Ascending aorta (tissue), 2 donors: ENCODE measurements at regions not wholly inside any gene's neighbourhood (a gene's known extent, or its start where the extent isn't known, plus 50 kb on each side); places are given as distances from the start of the nearest gene placed in this dataset.
"Not testable (repeated sequence)": the region's sequence is repeated elsewhere in the genome, so short reads cannot be mapped to it uniquely, and the experiment has no call there.

Source experiments
- DNase-seq, 2 donors: peaks; one replicate each; pipeline ENCODE4 v3.0.0-alpha.2; 2019; ENCODE audit warnings: low spot score in 2 of 2
- H3K27ac ChIP-seq, 2 donors: fragments of 200-600 bp; sonication (generic); one replicate each; pipeline ENCODE4 v1.5.1; 2016 to 2017; ENCODE audit warnings: mild to moderate bottlenecking in 1 of 2
- H3K27me3 ChIP-seq: fragments of 200-600 bp; sonication (generic); one replicate; pipeline ENCODE4 v1.5.1; 2017
- H3K36me3 ChIP-seq, 2 donors: fragments of 200-600 bp; sonication (generic); one replicate each; pipeline ENCODE4 v1.5.1; 2016
- H3K4me1 ChIP-seq, 2 donors: fragments of 200-600 bp; sonication (generic); one replicate each; pipeline ENCODE4 v1.5.1; 2016 to 2017; ENCODE audit warnings: mild to moderate bottlenecking in 1 of 2
- H3K4me3 ChIP-seq, 2 donors: fragments of 200-600 bp; sonication (generic); one replicate each; pipeline ENCODE4 v1.5.1; 2016 to 2017; ENCODE audit warnings: mild to moderate bottlenecking in 1 of 2
- H3K9me3 ChIP-seq, 2 donors: fragments of 200-600 bp; sonication (generic); one replicate each; pipeline ENCODE4 v1.5.1; 2016
- intact Hi-C: fragments of 100-400 bp; cut with DNase I; formaldehyde crosslinking; loops from one replicate; pipeline ENCODE4 v1.15.1; 2023
- TF ChIP-seq, protein P1 (sequence below), 3 experiments: fragments of 200-600 bp in 2 of 3; fragments of 450-650 bp in 1 of 3; sonication (generic) in 2 of 3; IDR thresholded peaks; one replicate each; pipeline ENCODE4 v1.5.1; 2016 to 2019; ENCODE audit warnings: antibody characterized with exemption in 3 of 3, mild to moderate bottlenecking in 1 of 3, moderate library complexity in 1 of 3

DNA sequence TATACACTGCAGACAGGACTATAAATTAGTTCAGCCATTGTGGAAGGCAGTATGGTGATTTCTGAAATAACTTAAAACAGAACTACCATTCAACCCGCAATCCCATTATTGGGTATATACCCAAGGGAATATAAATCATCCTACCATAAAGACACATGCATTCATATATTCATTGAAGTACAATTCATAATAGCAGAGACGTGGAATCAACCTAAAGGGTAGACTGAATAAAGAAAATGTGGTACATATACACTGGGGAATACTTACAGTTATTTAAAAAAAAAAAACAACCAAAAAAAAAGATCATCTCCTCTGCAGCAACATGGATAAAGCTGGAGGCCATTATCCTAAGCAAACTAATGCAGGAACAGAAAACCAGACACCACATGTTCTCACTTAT, 473.9 kb downstream of the TRHDE start:
- Histone ChIP-seq H3K27ac (no peak overlapping the region), H3K4me3 (no peak overlapping the region), H3K36me3 (no peaks in the 10 kb centered on the region), H3K4me1 (no peaks in the 10 kb centered on the region), H3K27me3 (no peaks in the 10 kb centered on the region), H3K9me3 (no peaks in the 10 kb centered on the region)
- intact Hi-C loops: no loop called here
- TF ChIP-seq, protein P1, sequence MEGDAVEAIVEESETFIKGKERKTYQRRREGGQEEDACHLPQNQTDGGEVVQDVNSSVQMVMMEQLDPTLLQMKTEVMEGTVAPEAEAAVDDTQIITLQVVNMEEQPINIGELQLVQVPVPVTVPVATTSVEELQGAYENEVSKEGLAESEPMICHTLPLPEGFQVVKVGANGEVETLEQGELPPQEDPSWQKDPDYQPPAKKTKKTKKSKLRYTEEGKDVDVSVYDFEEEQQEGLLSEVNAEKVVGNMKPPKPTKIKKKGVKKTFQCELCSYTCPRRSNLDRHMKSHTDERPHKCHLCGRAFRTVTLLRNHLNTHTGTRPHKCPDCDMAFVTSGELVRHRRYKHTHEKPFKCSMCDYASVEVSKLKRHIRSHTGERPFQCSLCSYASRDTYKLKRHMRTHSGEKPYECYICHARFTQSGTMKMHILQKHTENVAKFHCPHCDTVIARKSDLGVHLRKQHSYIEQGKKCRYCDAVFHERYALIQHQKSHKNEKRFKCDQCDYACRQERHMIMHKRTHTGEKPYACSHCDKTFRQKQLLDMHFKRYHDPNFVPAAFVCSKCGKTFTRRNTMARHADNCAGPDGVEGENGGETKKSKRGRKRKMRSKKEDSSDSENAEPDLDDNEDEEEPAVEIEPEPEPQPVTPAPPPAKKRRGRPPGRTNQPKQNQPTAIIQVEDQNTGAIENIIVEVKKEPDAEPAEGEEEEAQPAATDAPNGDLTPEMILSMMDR (IDR thresholded peaks at IDR 0.05): no peak
- no peak for DNase-seq

DNA sequence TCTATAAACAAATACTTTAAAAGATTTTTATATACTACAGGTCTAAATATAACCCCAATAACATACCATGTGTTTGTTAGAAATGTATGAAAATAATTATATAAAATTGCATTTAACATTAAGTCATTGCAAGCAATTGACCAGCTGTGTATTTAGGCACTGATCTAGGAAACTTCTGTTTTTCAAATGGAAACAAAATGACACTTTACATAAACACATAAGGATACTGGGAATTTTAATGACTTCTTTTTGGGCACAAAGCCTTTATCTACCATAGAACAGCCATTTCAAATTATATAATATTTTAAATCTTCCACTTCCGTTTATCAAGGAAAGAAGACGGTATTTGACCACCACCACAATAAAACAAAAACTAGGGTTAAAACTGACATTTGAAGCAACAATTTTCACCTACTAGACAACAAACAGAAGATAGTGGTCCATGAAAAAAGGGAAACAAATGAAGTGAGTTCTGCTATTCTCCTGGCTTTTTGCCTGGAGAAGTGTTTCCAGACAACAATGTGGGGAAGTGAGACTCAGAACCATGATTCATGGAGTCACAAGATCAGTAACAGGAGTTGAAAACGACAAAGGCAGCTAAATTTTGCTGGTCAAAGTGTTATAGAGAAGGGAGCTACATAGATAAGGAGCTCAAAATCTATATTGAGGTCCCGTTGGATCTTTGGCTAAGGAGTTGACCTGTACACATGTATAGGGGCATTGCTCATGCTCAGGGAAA, 475.1 kb downstream of the TRHDE start:
- Histone ChIP-seq H3K27ac (no peak overlapping the region), H3K27me3 (no peaks in the 10 kb centered on the region), H3K36me3 (no peaks in the 10 kb centered on the region), H3K9me3 (no peaks in the 10 kb centered on the region), H3K4me1 (no peaks in the 10 kb centered on the region), H3K4me3 (no peak overlapping the region)
- TF ChIP-seq, protein P1 (IDR thresholded peaks at IDR 0.05): no peak
- no peak for DNase-seq
- intact Hi-C loops: no loop called here

DNA sequence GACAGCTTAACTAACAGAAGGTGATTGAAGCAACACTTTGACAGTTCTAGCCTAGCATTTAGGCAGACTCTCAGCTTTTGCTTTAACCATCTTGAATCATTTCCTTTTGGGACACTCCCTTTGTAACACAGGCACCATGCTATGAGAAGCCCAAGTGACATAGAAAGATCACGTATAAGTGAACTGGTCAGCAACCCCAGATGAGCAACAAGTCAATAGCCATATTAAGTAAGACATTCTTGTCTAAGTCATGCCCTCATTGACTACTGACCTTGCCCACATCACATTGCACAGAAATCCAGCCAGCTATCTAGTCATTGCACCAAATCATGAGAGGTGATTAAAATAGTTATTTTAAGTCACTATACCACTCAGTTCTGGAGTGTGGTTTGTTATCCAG, 476.8 kb downstream of the TRHDE start:
- Histone ChIP-seq H3K27me3 (no peaks in the 10 kb centered on the region), H3K9me3 (no peaks in the 10 kb centered on the region), H3K4me1 (no peaks in the 10 kb centered on the region), H3K4me3 (no peak overlapping the region), H3K27ac (no peak overlapping the region), H3K36me3 (no peaks in the 10 kb centered on the region)
- intact Hi-C loops: no loop called here
- TF ChIP-seq, protein P1 (IDR thresholded peaks at IDR 0.05): no peak
- DNase-seq: no peak

DNA sequence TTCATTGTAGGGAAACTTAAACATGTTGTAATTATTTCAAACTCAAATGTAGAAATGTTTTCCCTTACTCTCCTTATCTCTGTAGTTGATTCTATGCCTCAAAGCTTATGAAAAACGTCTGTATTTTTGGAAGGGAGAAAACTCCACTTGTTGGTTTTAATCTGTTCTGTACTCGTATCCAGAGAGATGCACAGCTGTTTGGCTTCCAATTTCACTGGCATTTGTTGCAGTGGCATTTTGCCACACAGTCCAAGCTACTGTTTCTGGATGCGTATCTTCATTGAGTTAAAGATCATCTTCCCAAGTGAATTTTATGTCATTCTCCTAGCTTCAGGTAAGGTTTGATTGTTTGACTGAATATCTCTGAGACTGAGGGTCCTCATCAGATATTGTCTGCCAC, 481.4 kb downstream of the TRHDE start:
- intact Hi-C loops: no loop called here
- Histone ChIP-seq H3K27ac (no peak overlapping the region), H3K4me1 (no peaks in the 10 kb centered on the region), H3K4me3 (no peak overlapping the region), H3K36me3 (no peaks in the 10 kb centered on the region), H3K27me3 (no peaks in the 10 kb centered on the region), H3K9me3 (peaks cover 0 to under 1% of the 10 kb centered on the region in 2 donors)
- TF ChIP-seq, protein P1 (IDR thresholded peaks at IDR 0.05): no peak
- DNase-seq: no peak

DNA sequence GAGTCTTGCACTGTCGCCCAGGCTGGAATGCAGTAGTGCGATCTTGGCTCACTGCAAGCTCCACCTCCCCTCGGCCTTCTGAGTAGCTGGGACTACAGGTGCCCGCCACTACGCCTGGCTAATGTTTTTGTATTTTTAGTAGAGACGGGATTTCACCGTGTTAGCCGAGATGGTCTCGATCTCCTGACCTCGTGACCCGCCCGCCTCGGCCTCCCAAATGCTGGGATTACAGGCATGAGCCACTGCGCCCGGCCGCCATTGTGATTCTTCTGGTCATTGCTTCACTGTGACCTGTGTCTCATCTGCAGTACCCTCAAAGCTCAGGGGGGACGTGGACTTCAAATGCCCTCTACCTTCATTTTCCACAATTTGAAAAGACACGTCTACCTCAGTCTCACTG, 481.9 kb downstream of the TRHDE start:
- H3K4me3 ChIP-seq, intact Hi-C loops, H3K27me3 ChIP-seq, DNase-seq, H3K27ac ChIP-seq, H3K4me1 ChIP-seq, H3K9me3 ChIP-seq, H3K36me3 ChIP-seq: not testable (repeated sequence)

DNA sequence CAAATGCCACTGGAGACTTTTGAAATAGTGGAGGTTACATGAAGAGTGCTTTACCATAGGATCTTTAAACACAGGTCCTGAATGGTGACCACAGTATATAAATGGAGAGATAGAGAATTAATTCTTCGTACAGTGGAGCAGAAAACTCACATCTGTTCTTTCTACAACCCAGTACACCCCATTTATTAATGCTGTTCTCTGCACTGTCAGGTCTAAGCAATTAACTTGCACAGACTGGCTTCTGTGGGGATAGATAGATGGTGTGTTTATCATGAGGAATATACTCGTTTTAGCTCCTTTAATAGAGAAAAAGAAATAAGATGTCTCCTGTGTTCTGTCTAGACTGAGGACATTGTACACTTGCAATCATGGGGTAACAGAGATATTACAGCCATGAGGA, 494.3 kb downstream of the TRHDE start:
- Histone ChIP-seq H3K27ac (no peak overlapping the region), H3K4me1 (no peaks in the 10 kb centered on the region), H3K4me3 (no peak overlapping the region), H3K36me3 (no peaks in the 10 kb centered on the region), H3K9me3 (no peaks in the 10 kb centered on the region), H3K27me3 (no peaks in the 10 kb centered on the region)
- no peak for DNase-seq
- TF ChIP-seq, protein P1 (IDR thresholded peaks at IDR 0.05): no peak
- intact Hi-C loops: no loop called here
